ENCODE measurements at regions not wholly inside any gene's neighbourhood (a gene's known extent, or its start where the extent isn't known, plus 50 kb on each side); places are given as distances from the start of the nearest gene placed in this dataset.

- Histone ChIP-seq H4K20me1 (replicated peaks; ENCODE audit: insufficient read depth) (no peaks in the 10 kb centered on the region), H3K36me3 (ENCODE audit: insufficient read depth) (no peaks in the 10 kb centered on the region), H3F3A (replicated peaks; ENCODE audit: low read depth) (no peaks in the 10 kb centered on the region), H3K4me1 (ENCODE audit: insufficient read depth) (no peaks in the 10 kb centered on the region), H3K9me2 (ENCODE audit: insufficient read depth) (no peaks in the 10 kb centered on the region), H3K27ac (ENCODE audit: low read depth) (no peak overlapping the region), H2AFZ (no peak overlapping the region), H3K4me3 (no peak overlapping the region), H3K79me2 (replicated peaks; ENCODE audit: insufficient read depth) (no peaks in the 10 kb centered on the region; the same call in 1 of the 2 replicates), H3K27me3 (ENCODE audit: insufficient read depth) (no peaks in the 10 kb centered on the region), H3K4me2 (no peak overlapping the region)
- Mint-ChIP-seq H3K36me3 (ENCODE audit: low read depth) (peaks cover 11% of the 10 kb centered on the region; the same call in 2 of the 3 replicates), H3K4me1 (no peaks in the 10 kb centered on the region; the same call in 2 of the 3 replicates), H3K27ac (no peak overlapping the region), H3K4me3 (no peak overlapping the region), H3K9me3 (peaks cover 7% of the 10 kb centered on the region; the same call in 2 of the 3 replicates), H3K27me3 (ENCODE audit: insufficient read depth, low read depth, poor library complexity) (peaks cover 1% of the 10 kb centered on the region)
- DNase-seq (ENCODE audit: low spot score): no peak
- TF ChIP-seq POLR2AphosphoS5 (IDR thresholded peaks at IDR 0.05; ENCODE audit: low read depth) (no peak), CTCF (conservative IDR thresholded peaks at IDR 0.05; ENCODE audit: low read depth in 2 of 2) (peak; percentile 22 to 39), ZNF462 (CRISPR knock-in tag; IDR thresholded peaks at IDR 0.05) (no peak)
- ATAC-seq: peak; percentile 26; the same call in 1 of the 3 replicates
Observed at GRCh38 chr20:40255365-40255764, 433.7 kb downstream of the MAFB start.
